ENCODE measurements at regions not wholly inside any gene's neighbourhood (a gene's known extent, or its start where the extent isn't known, plus 50 kb on each side); places are given as distances from the start of the nearest gene placed in this dataset.
"Not testable (repeated sequence)": the region's sequence is repeated elsewhere in the genome, so short reads cannot be mapped to it uniquely, and the experiment has no call there.

GRCh38 chr4:53919535-53919934 is 144.9 kb downstream of the CHIC2 start:
- no peak for DNase-seq

GRCh38 chr4:53917729-53918128 is 146.7 kb downstream of the CHIC2 start:
- DNase-seq, result no peak

DNA sequence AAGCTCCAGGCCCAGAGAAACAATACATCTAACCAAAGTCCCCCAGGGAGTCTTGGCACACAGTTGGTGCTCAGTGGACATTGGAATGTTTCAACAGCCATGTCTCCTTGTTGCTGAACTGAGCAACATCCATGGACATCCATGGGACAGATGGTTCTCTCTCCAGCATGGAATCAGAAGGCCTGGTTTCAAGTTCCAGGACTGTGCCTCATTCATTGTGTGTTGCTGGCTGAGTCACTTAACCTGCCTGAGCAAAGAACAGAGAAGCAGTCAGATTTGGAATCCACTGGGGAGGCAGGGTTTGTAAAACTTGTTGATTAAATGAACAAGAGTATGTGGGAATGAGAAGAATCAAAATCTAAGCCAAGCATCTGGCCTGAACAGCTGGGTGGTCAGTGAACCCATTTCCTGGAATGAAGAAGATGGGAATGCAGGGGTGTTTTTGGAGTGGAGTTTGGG is 147.9 kb downstream of the CHIC2 start:
- no peak for DNase-seq

DNA sequence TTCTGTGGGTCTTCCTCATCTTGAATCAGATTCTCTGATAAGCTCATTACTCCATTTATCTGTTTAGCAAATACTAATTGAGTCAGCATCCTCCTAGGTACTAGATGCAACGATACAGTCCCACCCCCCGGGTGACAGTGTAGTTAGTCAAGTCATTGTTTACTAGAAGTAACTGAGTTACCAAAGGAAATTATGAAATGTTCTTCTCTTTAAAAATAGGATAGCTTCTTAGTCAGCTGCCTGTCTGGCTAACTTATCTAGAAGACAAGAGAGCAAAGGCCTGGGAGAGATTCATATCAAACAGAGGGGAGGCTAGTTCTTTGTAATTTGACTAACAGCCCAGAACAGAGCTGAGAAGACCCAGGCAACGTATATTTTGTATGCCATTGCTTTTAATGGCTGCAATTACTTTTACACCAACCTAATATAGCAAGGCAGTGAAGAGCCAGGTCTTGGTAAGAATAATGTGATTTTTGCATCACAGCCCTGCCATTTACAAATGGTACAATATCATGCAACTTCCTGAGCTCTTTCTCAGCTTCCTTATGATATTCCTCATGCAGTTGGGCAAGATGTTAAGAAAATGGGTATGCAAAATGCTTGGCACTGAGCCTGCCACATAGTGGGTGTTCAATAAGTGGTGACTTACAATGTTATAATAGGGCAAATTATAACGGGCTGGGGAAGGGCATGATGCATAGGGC is 149.9 kb downstream of the CHIC2 start:
- peak; percentile 33 to 41 for DNase-seq

DNA sequence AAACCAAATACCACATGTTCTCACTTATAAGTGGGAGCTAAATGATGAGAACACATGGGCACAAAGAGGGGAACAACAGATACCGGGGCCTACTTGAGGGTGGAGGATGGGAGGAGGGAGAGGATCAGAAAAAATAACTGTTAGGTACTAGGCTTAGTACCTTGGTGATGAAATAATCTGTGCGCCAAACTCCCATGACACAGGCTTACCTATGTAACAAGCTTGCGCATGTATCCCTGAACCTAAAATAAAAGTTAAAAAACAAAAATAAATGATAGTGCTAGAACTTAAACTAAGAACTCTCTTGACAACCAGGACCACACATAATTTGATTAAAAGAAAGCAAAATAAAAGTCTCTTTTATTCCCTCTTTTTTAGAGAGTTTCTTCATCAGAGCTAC is 150.6 kb downstream of the CHIC2 start:
- DNase-seq, result no peak

GRCh38 chr4:53912766-53913497 is 151.5 kb downstream of the CHIC2 start:
- no peak for DNase-seq

- DNase-seq, result no peak
These were observed 155.7 kb downstream of the CHIC2 start for GRCh38 chr4:53908661-53909078.

- DNase-seq, result no peak
These were observed 156.6 kb downstream of the CHIC2 start for GRCh38 chr4:53907772-53908171.

GRCh38 chr4:53906606-53907190 is 157.7 kb downstream of the CHIC2 start:
- DNase-seq, result no peak

- no peak for DNase-seq
These were observed 158.4 kb downstream of the CHIC2 start for GRCh38 chr4:53905941-53906377.

GRCh38 chr4:53905276-53905940 is 159.0 kb downstream of the CHIC2 start:
- DNase-seq, result no peak

GRCh38 chr4:53902786-53903185 is 161.6 kb downstream of the CHIC2 start:
- no peak for DNase-seq

DNA sequence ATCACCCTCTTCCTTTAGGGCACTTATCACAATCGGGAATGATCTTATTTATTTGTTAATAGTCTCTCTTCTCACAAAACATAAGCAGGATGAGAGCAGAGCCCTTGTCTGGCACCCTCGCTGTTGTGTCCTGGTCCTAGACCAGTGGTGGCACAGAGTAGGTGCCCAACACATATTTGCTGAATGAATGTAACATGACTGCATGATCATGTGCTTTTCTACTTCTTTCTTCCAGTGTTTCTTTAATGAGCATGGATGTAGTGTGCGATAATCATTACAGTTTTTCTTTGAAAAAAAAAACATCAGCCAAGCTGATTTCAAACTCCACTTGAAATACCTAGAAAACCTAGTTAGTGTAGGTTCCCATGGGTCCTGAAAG is 164.1 kb downstream of the CHIC2 start:
- no peak for DNase-seq

DNA sequence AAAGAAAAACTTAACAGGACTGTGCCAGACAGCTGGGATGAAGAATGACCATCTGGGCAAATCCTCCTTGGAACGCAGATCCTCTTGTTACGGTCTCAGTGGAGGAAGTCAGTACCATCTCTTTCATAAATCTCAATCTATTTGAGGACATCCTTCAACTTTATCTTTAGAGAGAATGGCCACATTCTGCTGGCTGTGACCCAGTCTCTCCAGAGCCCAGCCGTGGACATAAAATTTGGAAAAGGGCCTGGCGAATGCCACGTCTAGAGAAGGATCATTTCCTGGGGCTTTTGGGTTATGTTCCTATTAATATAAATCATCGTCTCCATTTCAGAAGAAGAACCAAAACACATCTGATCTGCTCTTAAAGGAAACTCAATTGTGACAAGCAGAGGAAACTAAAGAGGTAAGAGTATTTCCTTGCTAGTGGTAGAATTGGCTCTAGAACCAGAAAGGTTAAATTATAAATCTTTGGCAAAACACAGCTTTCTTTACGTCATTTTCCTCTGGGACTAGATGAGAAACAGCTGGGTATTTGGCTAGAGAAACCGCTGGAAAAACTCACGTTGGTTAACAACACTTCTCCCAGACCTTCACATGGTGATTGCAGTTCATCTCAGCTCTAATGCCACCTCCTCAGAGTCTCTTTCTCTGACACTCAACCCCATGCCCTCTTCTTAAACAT is 164.7 kb downstream of the CHIC2 start:
- DNase-seq, result no peak

- no peak for DNase-seq
These were observed 169.3 kb downstream of the CHIC2 start for GRCh38 chr4:53895137-53895536.

- no peak for DNase-seq
These were observed 173.9 kb downstream of the CHIC2 start for GRCh38 chr4:53890461-53890860.

DNA sequence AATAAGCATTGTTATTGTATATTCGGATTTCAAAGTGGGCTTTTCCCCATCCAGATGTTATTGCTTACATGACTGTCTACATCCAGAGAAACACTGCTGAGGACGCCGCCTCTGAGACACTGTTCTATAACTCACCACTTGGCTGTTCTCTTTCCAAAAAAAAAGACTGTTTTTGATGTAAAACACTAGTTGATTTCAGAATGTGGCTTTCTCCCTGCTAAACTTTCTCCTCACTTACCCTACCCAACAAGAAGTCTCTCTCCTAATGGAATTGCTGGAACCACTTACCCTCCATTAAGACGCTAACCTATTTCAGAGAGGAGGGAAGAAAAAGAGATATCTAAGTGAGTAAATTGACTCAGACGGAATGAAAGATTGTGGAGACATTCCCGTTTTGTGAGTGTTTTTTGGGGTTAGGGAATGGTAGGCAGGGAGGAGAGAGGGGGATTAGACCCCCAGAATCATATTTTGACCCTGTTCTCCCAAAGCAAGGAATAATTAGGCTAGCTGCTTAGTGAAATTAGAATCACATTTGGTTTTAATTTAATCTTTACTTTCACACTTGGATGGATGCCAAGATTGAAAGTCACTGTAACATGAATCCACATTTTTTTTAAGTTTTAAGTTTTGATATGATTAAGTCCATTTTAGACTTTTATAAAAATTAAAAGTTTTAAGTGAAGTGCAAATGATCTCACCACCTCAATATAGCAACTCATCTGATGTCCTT is 174.9 kb downstream of the CHIC2 start:
- no peak for DNase-seq

DNA sequence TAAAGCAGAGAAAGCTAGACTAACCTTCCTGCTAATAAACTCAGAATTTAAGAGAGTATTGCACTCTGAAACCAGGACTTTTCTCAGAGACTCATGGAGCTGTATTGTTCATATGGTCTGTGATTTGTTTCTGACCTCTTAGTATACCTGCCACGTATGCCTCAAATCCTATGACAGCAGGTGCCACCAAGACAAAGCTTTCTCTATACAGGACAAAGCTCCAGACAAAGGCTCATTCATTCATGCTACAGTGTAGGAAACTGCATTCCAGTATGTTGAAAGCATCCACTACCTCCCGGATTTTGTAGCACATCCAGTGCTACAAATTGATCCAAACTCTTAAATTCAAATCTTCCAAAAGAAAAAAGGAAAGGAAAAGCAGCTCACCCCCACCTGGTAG is 178.3 kb downstream of the CHIC2 start:
- DNase-seq, result no peak

DNA sequence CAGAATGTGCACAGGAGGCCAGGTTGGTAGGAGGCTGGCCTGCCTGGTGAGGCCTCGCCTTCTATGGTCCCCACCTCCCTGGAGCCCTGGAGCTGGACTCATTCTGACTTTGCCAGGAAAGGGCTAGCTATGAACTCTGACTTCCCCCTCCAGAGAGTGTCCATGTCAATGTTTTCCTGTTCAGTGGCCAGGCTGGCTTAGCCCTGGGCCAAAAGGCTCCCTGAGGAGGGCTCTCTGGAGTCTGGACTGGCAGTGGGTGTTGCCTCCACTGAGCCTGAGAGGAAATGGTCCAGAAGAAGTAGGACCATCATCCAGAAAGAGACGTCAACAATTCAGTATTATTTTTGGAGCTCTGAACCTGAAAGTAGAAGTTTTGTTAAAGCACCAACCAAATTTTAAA is 178.7 kb downstream of the CHIC2 start:
- no peak for DNase-seq

DNA sequence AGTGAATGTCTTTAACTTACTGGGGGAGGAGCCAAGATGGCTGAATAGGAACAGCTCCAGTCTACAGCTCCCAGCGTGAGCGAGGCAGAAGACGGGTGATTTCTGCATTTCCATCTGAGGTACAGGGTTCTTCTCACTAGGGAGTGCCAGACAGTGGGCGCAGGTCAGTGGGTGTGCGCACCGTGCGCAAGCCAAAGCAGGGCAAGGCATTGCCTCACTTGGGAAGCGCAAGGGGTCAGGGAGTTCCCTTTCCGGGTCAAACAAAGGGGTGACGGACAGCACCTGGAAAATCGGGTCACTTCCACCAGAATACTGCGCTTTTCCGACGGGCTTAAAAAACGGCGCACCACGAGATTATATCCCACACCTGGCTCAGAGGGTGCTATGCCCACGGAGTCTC is 187.3 kb downstream of the CHIC2 start:
- DNase-seq, result not testable (repeated sequence)

DNA sequence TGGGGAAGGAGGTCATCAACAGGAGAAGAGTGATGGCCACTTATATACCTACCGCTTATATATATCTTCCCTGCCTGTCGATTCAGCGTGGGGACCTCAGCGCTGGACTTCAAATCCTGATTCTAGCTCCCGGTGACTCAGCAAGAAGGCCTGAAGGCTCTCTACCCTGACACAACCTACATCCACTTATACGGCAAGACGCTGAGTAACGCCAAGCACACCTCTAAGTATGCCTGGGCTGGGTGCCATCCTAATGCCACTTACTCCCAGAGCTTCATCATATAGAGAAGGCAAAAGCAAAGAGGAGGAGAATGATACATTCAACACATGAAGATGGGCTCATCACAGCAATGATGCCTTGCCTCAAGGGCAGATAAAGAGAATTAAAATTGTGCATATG is 198.3 kb downstream of the CHIC2 start:
- no peak for DNase-seq

DNA sequence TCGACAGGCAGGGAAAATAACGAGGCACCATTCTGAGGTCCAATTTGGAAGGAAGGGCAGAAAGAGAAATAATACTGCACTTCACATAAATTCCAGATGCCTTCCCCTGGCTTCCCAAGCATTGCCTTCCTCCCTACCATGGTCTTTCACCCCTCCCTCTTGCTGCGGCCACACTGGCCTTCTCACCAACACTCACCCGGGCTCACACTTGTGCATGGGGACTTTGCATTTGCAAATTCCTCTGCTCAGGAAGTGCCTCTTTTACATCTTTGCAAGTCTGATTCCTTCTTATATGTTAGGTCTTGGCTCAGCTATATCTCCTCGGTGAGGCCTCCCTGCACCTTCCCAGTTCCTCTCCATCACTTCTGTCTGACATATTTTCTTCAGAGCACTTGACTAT is 199.4 kb downstream of the CHIC2 start:
- no peak for DNase-seq
